ENCODE measurements at regions not wholly inside any gene's neighbourhood (a gene's known extent, or its start where the extent isn't known, plus 50 kb on each side); places are given as distances from the start of the nearest gene placed in this dataset.
A peak's percentile ranks its signal among the peaks of the same experiment; 100 is the strongest.
"Not testable (repeated sequence)": the region's sequence is repeated elsewhere in the genome, so short reads cannot be mapped to it uniquely, and the experiment has no call there.

- Histone ChIP-seq H3K36me3 (no peaks in the 10 kb centered on the region), H3K9me3 (no peaks in the 10 kb centered on the region), H3K4me1 (peaks cover 0 to 6% of the 10 kb centered on the region in 2 donors), H3K4me3 (peak overlapping the region; percentile 39 to 52), H3K27me3 (no peaks in the 10 kb centered on the region), H3K27ac (peak overlapping the region in 1 of 2 donors; percentile 24)
- TF ChIP-seq CTCF (IDR thresholded peaks at IDR 0.05), result no peak
- no peak for DNase-seq (ENCODE audit: low spot score)
Observed at GRCh38 chr1:217133958-217134856, 411.0 kb upstream of the ESRRG start.

DNA sequence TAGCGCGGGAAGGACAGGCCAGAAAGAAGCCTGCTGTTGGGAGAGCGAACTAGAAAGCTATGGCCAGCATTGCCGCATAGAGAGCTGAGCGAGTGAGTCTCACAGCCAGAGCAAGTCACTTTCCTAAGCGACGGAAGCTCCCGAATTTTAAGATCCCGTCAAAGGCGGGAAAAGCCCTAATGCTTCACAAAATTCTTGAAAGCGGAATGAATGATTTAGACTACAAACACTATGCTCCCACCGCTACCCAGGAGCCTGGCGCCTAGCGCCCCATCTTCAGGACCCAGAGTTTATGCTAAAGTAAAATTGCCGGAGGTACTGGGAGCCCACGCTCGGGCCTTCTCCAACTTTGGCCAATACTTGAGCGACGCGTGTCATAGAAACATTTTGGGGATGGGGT, 409.9 kb upstream of the ESRRG start:
- Histone ChIP-seq H3K9me3 (no peaks in the 10 kb centered on the region), H3K27me3 (no peaks in the 10 kb centered on the region), H3K36me3 (no peaks in the 10 kb centered on the region), H3K27ac (no peak overlapping the region), H3K4me1 (peaks cover 0 to 6% of the 10 kb centered on the region in 2 donors), H3K4me3 (no peak overlapping the region)
- TF ChIP-seq CTCF (IDR thresholded peaks at IDR 0.05), result no peak
- no peak for DNase-seq (ENCODE audit: low spot score)

DNA sequence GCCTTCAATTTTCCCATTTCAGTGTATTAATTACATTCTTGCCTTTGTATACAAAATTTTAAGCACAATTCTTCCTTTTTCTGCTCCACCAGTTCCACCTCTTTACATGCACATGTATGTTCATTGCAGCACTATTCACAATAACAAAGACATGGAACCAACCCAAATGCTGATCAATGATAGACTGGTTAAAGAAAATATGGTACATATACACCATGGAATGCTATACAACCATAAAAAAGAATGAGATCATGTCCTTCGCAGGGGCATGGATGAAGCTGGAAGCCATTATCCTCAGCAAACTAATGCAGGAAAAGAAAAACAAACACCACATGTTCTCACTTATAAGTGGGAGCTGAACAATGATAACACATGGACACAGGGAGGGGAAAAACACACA, 400.1 kb upstream of the ESRRG start:
- not testable (repeated sequence) for H3K9me3 ChIP-seq; DNase-seq (ENCODE audit: low spot score); H3K4me3 ChIP-seq; H3K27me3 ChIP-seq; H3K36me3 ChIP-seq; H3K27ac ChIP-seq; H3K4me1 ChIP-seq

DNA sequence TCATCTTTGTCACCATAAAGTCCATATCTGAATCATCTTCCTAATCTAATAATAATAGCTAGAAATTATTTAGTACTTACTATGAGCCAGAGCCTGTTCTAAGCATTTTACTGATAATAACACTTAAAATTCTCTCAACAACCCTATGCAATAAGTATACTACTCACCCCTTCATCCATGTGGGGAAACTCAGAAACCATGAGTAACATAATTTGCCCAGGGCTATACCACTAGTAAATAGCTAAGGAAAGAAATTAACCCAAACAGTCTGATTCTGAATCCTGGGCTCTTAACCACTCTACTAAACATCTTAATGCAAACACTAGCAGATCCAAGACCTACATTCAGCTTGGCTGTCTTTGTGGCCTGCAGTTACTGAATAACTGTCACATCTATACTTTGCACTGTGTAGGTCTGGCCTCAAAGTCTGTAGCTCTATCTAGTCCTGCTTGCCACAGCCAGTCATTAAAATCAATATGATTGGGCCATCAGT, 394.8 kb upstream of the ESRRG start:
- DNase-seq (ENCODE audit: low spot score), result no peak
- no peaks in the 10 kb centered on the region for H3K4me1 ChIP-seq

DNA sequence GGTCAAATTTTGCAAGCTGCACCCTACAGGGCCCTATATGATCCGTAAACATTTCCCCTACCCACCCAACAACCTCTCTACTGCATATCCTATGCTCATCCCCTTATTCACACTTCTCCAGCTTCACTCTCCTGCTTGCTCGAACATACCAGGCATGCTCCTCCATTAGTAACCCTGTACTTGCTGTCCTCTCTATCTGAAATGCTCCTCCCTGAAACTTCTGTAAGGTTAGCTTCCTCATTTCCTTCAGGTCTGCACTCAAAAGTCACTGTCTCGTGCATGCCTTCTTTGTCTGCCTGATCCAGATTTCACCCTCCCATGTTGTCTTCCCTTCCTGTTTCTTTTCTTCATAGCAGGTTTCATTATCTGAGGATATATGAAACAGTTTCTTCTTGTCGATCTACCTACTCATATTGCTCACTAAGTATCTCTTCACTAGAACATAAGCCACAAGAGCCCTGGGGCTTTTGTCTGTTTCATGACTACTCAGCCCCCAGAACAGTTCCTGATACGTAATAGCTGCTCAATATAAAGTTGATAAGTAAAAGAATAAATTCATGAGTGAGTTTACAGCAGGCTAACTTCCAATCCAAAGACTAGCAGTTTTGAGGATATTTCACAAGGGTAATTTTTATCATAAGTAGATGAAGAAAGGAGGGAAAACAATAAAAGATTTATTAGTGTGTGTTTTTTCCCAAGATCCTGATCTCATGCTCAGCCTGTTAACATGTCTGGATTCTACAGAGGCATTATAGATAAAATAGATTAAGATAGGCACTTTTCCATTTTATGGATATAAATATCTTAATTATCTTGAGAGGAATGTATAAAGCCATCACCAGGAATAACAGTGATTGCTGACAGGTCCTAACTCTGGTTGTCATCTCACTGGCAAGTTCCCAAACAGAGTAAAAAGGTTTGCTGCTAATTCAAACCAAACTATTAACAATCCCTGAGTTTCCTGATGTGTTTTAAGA, 392.5 kb upstream of the ESRRG start:
- no peaks in the 10 kb centered on the region for H3K36me3 ChIP-seq
- TF ChIP-seq CTCF (IDR thresholded peaks at IDR 0.05), result no peak
- H3K4me3 ChIP-seq, result no peak overlapping the region
- no peaks in the 10 kb centered on the region for H3K4me1 ChIP-seq
- H3K9me3 ChIP-seq, result peaks cover 0 to 7% of the 10 kb centered on the region in 2 donors
- H3K27ac ChIP-seq, result no peak overlapping the region
- no peak for DNase-seq (ENCODE audit: low spot score)
- H3K27me3 ChIP-seq, result no peaks in the 10 kb centered on the region

More for the DNA sequence above, 394.8 kb upstream of the ESRRG start:
- Histone ChIP-seq H3K36me3 (no peaks in the 10 kb centered on the region), H3K4me3 (no peak overlapping the region), H3K9me3 (peaks cover 0 to 2% of the 10 kb centered on the region in 2 donors), H3K27me3 (no peaks in the 10 kb centered on the region), H3K27ac (no peak overlapping the region)
- no peak for TF ChIP-seq CTCF (IDR thresholded peaks at IDR 0.05)

GRCh38 chr1:217109928-217110327, 386.7 kb upstream of the ESRRG start:
- Histone ChIP-seq H3K4me3 (no peak overlapping the region), H3K27ac (no peak overlapping the region), H3K4me1 (no peaks in the 10 kb centered on the region), H3K36me3 (no peaks in the 10 kb centered on the region), H3K27me3 (no peaks in the 10 kb centered on the region), H3K9me3 (peaks cover 0 to 7% of the 10 kb centered on the region in 2 donors)
- no peak for DNase-seq (ENCODE audit: low spot score)
- TF ChIP-seq CTCF (IDR thresholded peaks at IDR 0.05), result no peak
